PC-9 (cell line): ENCODE measurements at regions not wholly inside any gene's neighbourhood (a gene's known extent, or its start where the extent isn't known, plus 50 kb on each side); places are given as distances from the start of the nearest gene placed in this dataset.

ENCODE experiments used
- BruUV-seq: library from RNA; stranded (reverse); fragments of 400-500 nt; replicated peaks from 2 replicates; lab custom pipeline; 2021; lab: Mats Ljungman, UMichigan
- CTCF ChIA-PET: fragments of 300-600 bp; sonication (Branson Sonifier 250); formaldehyde crosslinking; loops from one replicate; lab custom pipeline; 2022; ENCODE audit warnings: antibody characterized with exemption; lab: Charles Lee
- POLR2A ChIA-PET: fragments of 300-600 bp; sonication (Branson Sonifier 250); formaldehyde crosslinking; loops from one replicate; lab custom pipeline; 2022; ENCODE audit warnings: antibody characterized with exemption; ENCODE audit not compliant: unreplicated experiment; lab: Charles Lee
- DNase-seq, 2 experiments: peaks; one replicate each; pipeline versions ENCODE4 v3.0.0 to v3.0.0-alpha.2; 2015 to 2022; ENCODE audit warnings: mixed read lengths in 1 of 2
- H2AFZ ChIP-seq: fragments of 200-600 bp; sonication (generic); 2 replicates; pipeline ENCODE4 v1.8.1; 2017; ENCODE audit warnings: antibody characterized with exemption
- H3F3A ChIP-seq: fragments of 200-600 bp; sonication (generic); 2 replicates; pipeline ENCODE4 v1.8.1; 2017; ENCODE audit warnings: antibody characterized with exemption, mild to moderate bottlenecking, low read depth; ENCODE audit not compliant: insufficient read depth
- H3K27ac ChIP-seq: fragments of 200-600 bp; sonication (generic); 2 replicates; pipeline ENCODE4 v1.6.1; 2016; ENCODE audit warnings: mixed run types
- H3K27me3 ChIP-seq: fragments of 200-600 bp; sonication (generic); 2 replicates; pipeline ENCODE4 v1.6.1; 2016; ENCODE audit warnings: low read depth, mixed run types; ENCODE audit not compliant: insufficient read depth
- H3K36me3 ChIP-seq: fragments of 200-600 bp; sonication (generic); 2 replicates; pipeline ENCODE4 v1.6.1; 2016; ENCODE audit warnings: low read depth, mixed run types
- H3K4me1 ChIP-seq: fragments of 200-600 bp; sonication (generic); replicated peaks from 2 replicates; pipeline ENCODE4 v1.6.1; 2016; ENCODE audit warnings: mixed run types; ENCODE audit not compliant: insufficient read depth
- H3K4me2 ChIP-seq: fragments of 200-600 bp; sonication (generic); 2 replicates; pipeline ENCODE4 v1.6.1; 2017; ENCODE audit warnings: mixed run types
- H3K4me3 ChIP-seq: fragments of 200-600 bp; sonication (generic); 2 replicates; pipeline ENCODE4 v1.6.1; 2016; ENCODE audit warnings: mixed run types
- H3K79me2 ChIP-seq: fragments of 200-600 bp; sonication (generic); 2 replicates; pipeline ENCODE4 v1.6.1; 2017; ENCODE audit warnings: low read depth, mixed run types
- H3K9me2 ChIP-seq: fragments of 200-600 bp; sonication (generic); 2 replicates; pipeline ENCODE4 v1.8.1; 2017; ENCODE audit warnings: mild to moderate bottlenecking; ENCODE audit not compliant: insufficient read depth
- H3K9me3 ChIP-seq: fragments of 200-600 bp; sonication (generic); 2 replicates; pipeline ENCODE4 v1.8.1; 2016; ENCODE audit warnings: low read depth; ENCODE audit not compliant: insufficient read depth
- H4K20me1 ChIP-seq: fragments of 200-600 bp; sonication (generic); 2 replicates; pipeline ENCODE4 v1.8.1; 2017; ENCODE audit not compliant: insufficient read depth
- CTCF ChIP-seq: fragments of 200-600 bp; sonication (generic); conservative IDR thresholded peaks from 2 replicates; pipeline ENCODE4 v1.6.1; 2017; ENCODE audit warnings: mixed run types, antibody characterized with exemption, mild to moderate bottlenecking, moderate library complexity
- EZH2 ChIP-seq: fragments of 200-600 bp; sonication (generic); IDR thresholded peaks from 2 replicates; pipeline ENCODE4 v1.8.0; 2017; ENCODE audit warnings: antibody characterized with exemption, low read depth
- intact Hi-C: fragments of 100-400 bp; cut with micrococcal nuclease; formaldehyde crosslinking; loops from one replicate; pipeline ENCODE4 v1.10.0; 2022; ENCODE audit not compliant: unreplicated experiment

- H3K27ac ChIP-seq = no peak overlapping the region
- H3K27me3 ChIP-seq = no peaks in the 10 kb centered on the region
- H3K4me2 ChIP-seq = no peak overlapping the region
- ChIA-PET CTCF (no interaction called here), POLR2A (no interaction called here)
- H3K79me2 ChIP-seq = no peaks in the 10 kb centered on the region
- no TSS peak for BruUV-seq
- TF ChIP-seq EZH2 (no peak), CTCF (no peak)
- no peaks in the 10 kb centered on the region for H3F3A ChIP-seq
- no peaks in the 10 kb centered on the region for H4K20me1 ChIP-seq
- DNase-seq = no peak
- H3K4me3 ChIP-seq = no peak overlapping the region
- H3K4me1 ChIP-seq = no peaks in the 10 kb centered on the region
- intact Hi-C loops = no loop called here
- no peaks in the 10 kb centered on the region for H3K9me3 ChIP-seq
- no peaks in the 10 kb centered on the region for H3K36me3 ChIP-seq
- no peaks in the 10 kb centered on the region for H3K9me2 ChIP-seq
- H2AFZ ChIP-seq = no peak overlapping the region
Observed at GRCh38 chr2:21820271-21820670, 696.5 kb downstream of the TDRD15 start.

- no peak overlapping the region for H2AFZ ChIP-seq
- DNase-seq = no peak
- H3K4me2 ChIP-seq = no peak overlapping the region
- intact Hi-C loops = no loop called here
- H4K20me1 ChIP-seq = no peaks in the 10 kb centered on the region
- no peaks in the 10 kb centered on the region for H3K4me1 ChIP-seq
- H3K9me2 ChIP-seq = no peaks in the 10 kb centered on the region
- no peaks in the 10 kb centered on the region for H3K9me3 ChIP-seq
- no TSS peak for BruUV-seq
- no peak overlapping the region for H3K27ac ChIP-seq
- CTCF ChIA-PET = no interaction called here
- no peaks in the 10 kb centered on the region for H3K36me3 ChIP-seq
- no peaks in the 10 kb centered on the region for H3F3A ChIP-seq
- no peaks in the 10 kb centered on the region for H3K27me3 ChIP-seq
- no peak overlapping the region for H3K4me3 ChIP-seq
- no peaks in the 10 kb centered on the region for H3K79me2 ChIP-seq
- POLR2A ChIA-PET = no interaction called here
- TF ChIP-seq CTCF (no peak), EZH2 (no peak)
Observed at GRCh38 chr2:21821672-21822227, 698.0 kb downstream of the TDRD15 start.

- DNase-seq = no peak
- no peak overlapping the region for H3K4me2 ChIP-seq
- CTCF ChIA-PET = no interaction called here
- intact Hi-C loops = no loop called here
- H3F3A ChIP-seq = no peaks in the 10 kb centered on the region
- H3K9me2 ChIP-seq = no peaks in the 10 kb centered on the region
- no peaks in the 10 kb centered on the region for H3K79me2 ChIP-seq
- H3K4me1 ChIP-seq = no peaks in the 10 kb centered on the region
- BruUV-seq = no TSS peak
- no peaks in the 10 kb centered on the region for H3K27me3 ChIP-seq
- no peak overlapping the region for H3K27ac ChIP-seq
- H4K20me1 ChIP-seq = no peaks in the 10 kb centered on the region
- no peaks in the 10 kb centered on the region for H3K36me3 ChIP-seq
- H2AFZ ChIP-seq = no peak overlapping the region
- POLR2A ChIA-PET = no interaction called here
- no peak for TF ChIP-seq EZH2
- no peak for TF ChIP-seq CTCF
- H3K9me3 ChIP-seq = no peaks in the 10 kb centered on the region
- H3K4me3 ChIP-seq = no peak overlapping the region
Observed at GRCh38 chr2:21822505-21822904, 698.7 kb downstream of the TDRD15 start.
